Mammary epithelial cell (primary cell): ENCODE measurements at regions not wholly inside any gene's neighbourhood (a gene's known extent, or its start where the extent isn't known, plus 50 kb on each side); places are given as distances from the start of the nearest gene placed in this dataset.
"Not testable (repeated sequence)": the region's sequence is repeated elsewhere in the genome, so short reads cannot be mapped to it uniquely, and the experiment has no call there.

Experiments
- EZH2 ChIP-seq: IDR thresholded peaks from 2 replicates; pipeline ENCODE4 v1.6.1; 2012; ENCODE audit warnings: low read length, inconsistent platforms, borderline replicate concordance
- TF ChIP-seq, protein P1 (sequence below), 2 donors: IDR thresholded peaks in 1 of 2; conservative IDR thresholded peaks in 1 of 2; 2 replicates each; pipeline ENCODE4 v1.5.1; 2011 to 2012; ENCODE audit warnings: inconsistent platforms in 2 of 2, low read length in 2 of 2, mild to moderate bottlenecking in 2 of 2, control low read depth in 1 of 2, low read depth in 1 of 2; ENCODE audit not compliant: insufficient read depth in 1 of 2; ENCODE audit errors: extremely low read depth in 1 of 2

DNA sequence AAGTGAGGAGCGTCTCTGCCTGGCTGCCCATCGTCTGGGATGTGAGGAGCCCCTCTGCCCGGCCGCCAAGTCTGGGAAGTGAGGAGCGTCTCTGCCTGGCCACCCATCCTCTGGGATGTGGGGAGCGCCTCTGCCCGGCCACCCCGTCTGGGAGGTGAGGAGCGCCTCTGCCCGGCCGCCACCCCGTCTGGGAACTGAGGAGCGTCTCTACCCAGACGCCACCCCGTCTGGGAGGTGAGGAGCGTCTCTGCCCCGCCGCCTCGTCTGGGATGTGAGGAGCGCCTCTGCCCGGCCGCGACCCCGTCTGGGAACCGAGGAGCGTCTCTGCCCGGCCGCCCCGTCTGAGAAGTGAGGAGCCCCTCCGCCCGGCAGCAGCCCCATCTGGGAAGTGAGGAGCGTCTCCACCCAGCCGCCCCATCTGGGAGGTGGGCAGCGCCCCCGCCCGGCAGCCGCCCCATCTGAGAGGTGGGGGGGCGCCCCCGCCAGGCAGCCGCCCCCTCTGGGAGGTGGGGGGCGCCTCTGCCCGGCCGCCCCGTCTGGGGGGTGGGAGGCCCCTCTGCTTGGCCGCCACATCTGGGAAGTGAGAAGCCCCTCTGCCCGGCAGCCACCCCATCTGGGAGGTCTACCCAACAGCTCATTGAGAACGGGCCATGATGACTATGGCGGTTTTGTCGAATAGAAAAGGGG, 228.4 kb downstream of the CAAP1 start:
- TF ChIP-seq EZH2: not testable (repeated sequence)
- TF ChIP-seq, protein P1, sequence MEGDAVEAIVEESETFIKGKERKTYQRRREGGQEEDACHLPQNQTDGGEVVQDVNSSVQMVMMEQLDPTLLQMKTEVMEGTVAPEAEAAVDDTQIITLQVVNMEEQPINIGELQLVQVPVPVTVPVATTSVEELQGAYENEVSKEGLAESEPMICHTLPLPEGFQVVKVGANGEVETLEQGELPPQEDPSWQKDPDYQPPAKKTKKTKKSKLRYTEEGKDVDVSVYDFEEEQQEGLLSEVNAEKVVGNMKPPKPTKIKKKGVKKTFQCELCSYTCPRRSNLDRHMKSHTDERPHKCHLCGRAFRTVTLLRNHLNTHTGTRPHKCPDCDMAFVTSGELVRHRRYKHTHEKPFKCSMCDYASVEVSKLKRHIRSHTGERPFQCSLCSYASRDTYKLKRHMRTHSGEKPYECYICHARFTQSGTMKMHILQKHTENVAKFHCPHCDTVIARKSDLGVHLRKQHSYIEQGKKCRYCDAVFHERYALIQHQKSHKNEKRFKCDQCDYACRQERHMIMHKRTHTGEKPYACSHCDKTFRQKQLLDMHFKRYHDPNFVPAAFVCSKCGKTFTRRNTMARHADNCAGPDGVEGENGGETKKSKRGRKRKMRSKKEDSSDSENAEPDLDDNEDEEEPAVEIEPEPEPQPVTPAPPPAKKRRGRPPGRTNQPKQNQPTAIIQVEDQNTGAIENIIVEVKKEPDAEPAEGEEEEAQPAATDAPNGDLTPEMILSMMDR (conservative IDR thresholded peaks at IDR 0.05 in 1 of 2, IDR thresholded peaks at IDR 0.05 in 1 of 2; ENCODE audit: extremely low read depth in 1 of 2, insufficient read depth in 1 of 2, low read depth in 1 of 2, low read length in 2 of 2): not testable (repeated sequence)
